H1 (cell line): ENCODE measurements at regions not wholly inside any gene's neighbourhood (a gene's known extent, or its start where the extent isn't known, plus 50 kb on each side); places are given as distances from the start of the nearest gene placed in this dataset.

Experiments used
- CTCF ChIA-PET: fragments of 300-600 bp; sonication (Branson Sonifier 250); formaldehyde crosslinking; loops from one replicate; lab custom pipeline; 2021; ENCODE audit not compliant: partially characterized antibody; lab: Charles Lee
- POLR2A ChIA-PET: fragments of 300-600 bp; sonication (Branson Sonifier 250); formaldehyde crosslinking; loops from one replicate; lab custom pipeline; 2021; ENCODE audit warnings: inconsistent platforms; ENCODE audit not compliant: partially characterized antibody; lab: Charles Lee
- DNase-seq, 2 experiments: peaks; one replicate each; pipeline versions ENCODE4 v3.0.0 to v3.0.0-alpha.2; 2010 to 2022; ENCODE audit warnings: low spot score in 2 of 2, low read depth in 1 of 2, mixed read lengths in 1 of 2
- FAIRE-seq: peaks from 2 replicates; lab custom pipeline; 2011; peaks lifted over from hg19 to GRCh38; lab: Jason Lieb, UNC
- H2AFZ ChIP-seq: 2 replicates; pipeline ENCODE4 v1.8.1; 2012; ENCODE audit warnings: low read length, inconsistent platforms
- H2AK5ac ChIP-seq: 2 replicates; pipeline ENCODE4 v1.6.1; 2013; ENCODE audit warnings: low read depth, low read length
- H2BK120ac ChIP-seq: replicated peaks from 2 replicates; pipeline ENCODE3; 2013; ENCODE audit warnings: low read depth, low read length, inconsistent platforms
- H2BK12ac ChIP-seq: 2 replicates; pipeline ENCODE4 v1.6.1; 2013; ENCODE audit warnings: low read depth, low read length
- H2BK15ac ChIP-seq: 2 replicates; pipeline ENCODE4 v1.6.1; 2013; ENCODE audit warnings: low read length
- H2BK20ac ChIP-seq: 2 replicates; pipeline ENCODE4 v1.6.1; 2013; ENCODE audit warnings: low read length
- H2BK5ac ChIP-seq: 2 replicates; pipeline ENCODE4 v1.6.1; 2013; ENCODE audit warnings: low read depth, low read length
- H3K14ac ChIP-seq: 2 replicates; pipeline ENCODE4 v1.6.1; 2013; ENCODE audit warnings: inconsistent platforms; ENCODE audit not compliant: insufficient read length
- H3K18ac ChIP-seq: 2 replicates; pipeline ENCODE4 v1.6.1; 2013; ENCODE audit warnings: low read length; ENCODE audit errors: extremely low read depth
- H3K23ac ChIP-seq: 2 replicates; pipeline ENCODE4 v1.6.1; 2013; ENCODE audit warnings: inconsistent platforms; ENCODE audit not compliant: insufficient read length
- H3K23me2 ChIP-seq: 2 replicates; pipeline ENCODE4 v1.6.1; 2013; ENCODE audit warnings: low read depth, low read length
- H3K27ac ChIP-seq: 2 replicates; pipeline ENCODE4 v1.6.1; 2011; ENCODE audit warnings: low read depth, low read length, inconsistent platforms
- H3K27me3 ChIP-seq, 4 experiments: replicated peaks in 1 of 4; 1 replicate in 1 of 4; 2 replicates in 3 of 4; pipeline versions ENCODE4 v1.6.1 to v1.8.1; 2011 to 2013; ENCODE audit warnings: low read length in 3 of 4, mild to moderate bottlenecking in 3 of 4, inconsistent platforms in 2 of 4, mixed read lengths in 2 of 4, moderate library complexity in 1 of 4; ENCODE audit not compliant: control insufficient read depth in 3 of 4, insufficient read depth in 3 of 4; ENCODE audit errors: extremely low read depth in 1 of 4
- H3K36me3 ChIP-seq, 4 experiments: 2 replicates each; pipeline versions ENCODE4 v1.6.1 to v1.8.1; 2011 to 2013; ENCODE audit warnings: mild to moderate bottlenecking in 4 of 4, low read length in 3 of 4, moderate library complexity in 2 of 4, control low read depth in 1 of 4, inconsistent platforms in 1 of 4; ENCODE audit not compliant: insufficient read depth in 4 of 4, control insufficient read depth in 2 of 4
- H3K4ac ChIP-seq: replicated peaks from 2 replicates; pipeline ENCODE3; 2013; ENCODE audit warnings: low read length, low read depth, mixed read lengths, inconsistent platforms; ENCODE audit not compliant: insufficient read length
- H3K4me1 ChIP-seq, 4 experiments: replicated peaks in 1 of 4; 1 replicate in 1 of 4; 2 replicates in 3 of 4; pipeline versions ENCODE4 v1.6.1 to v1.8.1; 2011 to 2013; ENCODE audit warnings: low read length in 3 of 4, inconsistent platforms in 2 of 4, mixed read lengths in 1 of 4; ENCODE audit not compliant: insufficient read depth in 4 of 4, control insufficient read depth in 3 of 4
- H3K4me2 ChIP-seq, 2 experiments: 2 replicates each; pipeline versions ENCODE4 v1.6.1 to v1.8.1; 2011 to 2013; ENCODE audit warnings: low read depth in 2 of 2, low read length in 2 of 2, control low read depth in 1 of 2, inconsistent platforms in 1 of 2, mild to moderate bottlenecking in 1 of 2; ENCODE audit not compliant: insufficient read depth in 1 of 2
- H3K4me3 ChIP-seq, 4 experiments: fragments of 200-600, 300-600 bp in 1 of 4; sonication (generic), shearing (Covaris generic), sonication (Bioruptor Twin) in 1 of 4; 2 replicates each; pipeline versions ENCODE4 v1.5.1 to v1.8.1; 2011 to 2016; ENCODE audit warnings: low read length in 4 of 4, low read depth in 3 of 4, control low read depth in 2 of 4, inconsistent platforms in 2 of 4, mild to moderate bottlenecking in 2 of 4, mixed read lengths in 1 of 4, moderate library complexity in 1 of 4; ENCODE audit not compliant: insufficient read depth in 2 of 4; ENCODE audit errors: extremely low read depth in 1 of 4
- H3K56ac ChIP-seq: replicated peaks from 2 replicates; pipeline ENCODE3; 2013; ENCODE audit warnings: low read depth, mild to moderate bottlenecking, mixed read lengths, low read length, inconsistent platforms; ENCODE audit not compliant: insufficient read length
- H3K79me1 ChIP-seq: 2 replicates; pipeline ENCODE4 v1.6.1; 2013; ENCODE audit warnings: low read depth, low read length, control low read depth
- H3K79me2 ChIP-seq, 2 experiments: 2 replicates each; pipeline versions ENCODE4 v1.6.1 to v1.8.1; 2012 to 2013; ENCODE audit warnings: low read length in 2 of 2, mild to moderate bottlenecking in 2 of 2, inconsistent platforms in 1 of 2; ENCODE audit not compliant: insufficient read depth in 2 of 2, control insufficient read depth in 1 of 2
- H3K9ac ChIP-seq, 4 experiments: replicated peaks in 1 of 4; 1 replicate in 1 of 4; 2 replicates in 3 of 4; pipeline versions ENCODE4 v1.6.1 to v1.8.1; 2011 to 2013; ENCODE audit warnings: low read depth in 3 of 4, low read length in 3 of 4, control low read depth in 2 of 4, mild to moderate bottlenecking in 2 of 4, moderate library complexity in 2 of 4, inconsistent platforms in 1 of 4; ENCODE audit errors: extremely low read depth in 1 of 4
- H3K9me3 ChIP-seq, 2 experiments: 2 replicates each; pipeline versions ENCODE4 v1.6.1 to v1.8.1; 2012 to 2013; ENCODE audit warnings: mild to moderate bottlenecking in 2 of 2, moderate library complexity in 2 of 2, control low read depth in 1 of 2, inconsistent platforms in 1 of 2, low read depth in 1 of 2, low read length in 1 of 2, mixed read lengths in 1 of 2; ENCODE audit not compliant: insufficient read depth in 2 of 2
- H4K20me1 ChIP-seq, 2 experiments: replicated peaks in 1 of 2; 2 replicates each; pipeline versions ENCODE3 to v1.8.1; 2011 to 2013; ENCODE audit warnings: inconsistent platforms in 2 of 2, low read length in 2 of 2, mild to moderate bottlenecking in 1 of 2; ENCODE audit not compliant: insufficient read depth in 2 of 2, control insufficient read depth in 1 of 2
- H4K5ac ChIP-seq: 2 replicates; pipeline ENCODE4 v1.6.1; 2013; ENCODE audit warnings: low read length, low read depth, mixed read lengths, inconsistent platforms; ENCODE audit not compliant: insufficient read length
- H4K8ac ChIP-seq: 2 replicates; pipeline ENCODE4 v1.8.0; 2013; ENCODE audit warnings: mild to moderate bottlenecking, moderate library complexity, low read length, inconsistent platforms; ENCODE audit not compliant: insufficient read depth; ENCODE audit errors: extremely low read depth
- H4K91ac ChIP-seq: replicated peaks from 2 replicates; pipeline ENCODE3; 2013; ENCODE audit warnings: low read length, mixed read lengths, inconsistent platforms; ENCODE audit not compliant: insufficient read length
- CHD1 ChIP-seq: IDR thresholded peaks from 2 replicates; pipeline ENCODE4 v1.6.1; 2012; ENCODE audit warnings: low read depth, low read length, improper control_type of control experiment
- E2F6 ChIP-seq: IDR thresholded peaks from 2 replicates; pipeline ENCODE4 v1.6.1; 2012; ENCODE audit warnings: inconsistent platforms
- MAX ChIP-seq: IDR thresholded peaks from 2 replicates; pipeline ENCODE4 v1.6.1; 2012; ENCODE audit warnings: inconsistent platforms
- NANOG ChIP-seq: IDR thresholded peaks from 2 replicates; pipeline ENCODE4 v1.6.1; 2011; ENCODE audit warnings: low read length, low read depth, mild to moderate bottlenecking, inconsistent platforms; ENCODE audit not compliant: insufficient read depth, poor library complexity, severe bottlenecking
- POLR2AphosphoS5 ChIP-seq: IDR thresholded peaks from 2 replicates; pipeline ENCODE4 v1.6.1; 2011; ENCODE audit warnings: low read depth, low read length
- RFX5 ChIP-seq: IDR thresholded peaks from 2 replicates; pipeline ENCODE4 v1.6.1; 2011; ENCODE audit warnings: low read depth, low read length, improper control_type of control experiment, borderline replicate concordance
- RNF2 ChIP-seq: fragments of 200-900, 300-1000 bp; sonication (generic); IDR thresholded peaks from 2 replicates; pipeline ENCODE4 v1.7.1; 2016; ENCODE audit warnings: borderline replicate concordance, low read depth, mild to moderate bottlenecking, antibody characterized with exemption, low read length; ENCODE audit not compliant: poor library complexity, severe bottlenecking; ENCODE audit errors: missing control alignments
- SP2 ChIP-seq: IDR thresholded peaks from 2 replicates; pipeline ENCODE4 v1.6.1; 2012; ENCODE audit warnings: mild to moderate bottlenecking, low read length, inconsistent platforms
- WGBS, 2 experiments: shearing (Covaris generic) in 1 of 2; methylation state at CpG; one replicate each; pipeline versions ENCODE4 v1.1.6 to v1.1.7; 2013 to 2015; ENCODE audit warnings: low lambda C conversion rate in 2 of 2, mixed read lengths in 2 of 2, inconsistent platforms in 1 of 2, low coverage in 1 of 2, missing lambda C conversion rate in 1 of 2; ENCODE audit not compliant: insufficient replicate concordance in 2 of 2, insufficient coverage in 1 of 2, insufficient read length in 1 of 2; ENCODE audit errors: extremely low coverage in 1 of 2, missing lambda C conversion rate in 1 of 2; 5-methylcytosine and 5-hydroxymethylcytosine counted together

DNA sequence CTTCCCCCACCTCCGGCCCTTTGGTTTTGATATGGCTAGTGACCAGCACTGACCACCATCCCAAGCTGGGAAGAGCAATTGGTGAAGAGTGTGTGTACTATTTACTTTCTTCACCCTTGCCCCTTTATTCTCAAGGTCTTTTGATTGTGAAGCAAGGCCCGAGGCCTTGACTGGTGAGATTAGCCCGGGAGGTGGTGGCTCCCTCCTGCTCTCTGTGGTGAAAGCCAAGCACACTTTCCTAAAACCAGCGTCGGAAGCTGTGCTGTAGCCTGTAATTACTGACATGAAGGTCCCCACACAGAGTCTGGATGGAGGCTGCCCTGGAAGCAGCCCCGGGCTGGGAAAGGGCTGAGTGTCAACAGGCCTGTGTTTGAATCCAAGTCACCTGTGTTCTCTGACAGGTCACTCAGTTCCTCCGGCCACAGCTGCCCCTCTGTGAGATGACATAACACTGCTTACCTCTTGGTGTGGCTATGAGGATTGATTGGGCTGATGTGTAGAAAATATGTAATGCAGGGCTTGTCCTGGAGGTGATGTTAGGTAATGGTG, 60.5 kb upstream of the PRR23C start:
- Histone ChIP-seq H3K23ac (no peak overlapping the region), H3K4me3 (no peak overlapping the region), H3K36me3 (no peaks in the 10 kb centered on the region), H2AK5ac (no peak overlapping the region), H3K4me2 (no peak overlapping the region), H3K79me2 (no peaks in the 10 kb centered on the region), H4K20me1 (no peaks in the 10 kb centered on the region), H4K91ac (no peak overlapping the region), H2BK12ac (no peak overlapping the region), H4K8ac (no peak overlapping the region), H3K79me1 (no peaks in the 10 kb centered on the region), H3K27me3 (no peaks in the 10 kb centered on the region; a peak in 1 of 7 replicates), H3K4ac (no peak overlapping the region), H2BK5ac (no peak overlapping the region), H2BK20ac (no peak overlapping the region), H3K9ac (no peak overlapping the region), H4K5ac (no peak overlapping the region), H3K14ac (no peak overlapping the region), H2BK120ac (no peak overlapping the region), H3K23me2 (no peaks in the 10 kb centered on the region), H3K4me1 (peaks cover 0 to 2% (median 0%) of the 10 kb centered on the region in 4 experiments; a peak in 1 of 7 replicates), H3K56ac (no peak overlapping the region), H2BK15ac (no peak overlapping the region), H3K27ac (no peak overlapping the region), H3K9me3 (no peaks in the 10 kb centered on the region), H3K18ac (no peak overlapping the region), H2AFZ (no peak overlapping the region)
- 81% methylated on average over 7 of the region's 7 CpGs; no CpG with 5 or more reads in 1 of the 2 experiments for WGBS, 2 experiments
- CTCF ChIA-PET: interaction anchor here (0.6 to 1.5 kb wide), 3 partner anchors 8 to 254 kb away, joined by 3 to 5 read pairs (median 3); no protein-coding TSS in a partner anchor
- TF ChIP-seq RNF2: no peak
- no peak for TF ChIP-seq POLR2AphosphoS5
- TF ChIP-seq MAX: no peak
- TF ChIP-seq RFX5: no peak
- no peak for TF ChIP-seq NANOG
- no peak for TF ChIP-seq E2F6
- no peak for TF ChIP-seq CHD1
- TF ChIP-seq SP2: no peak
- DNase-seq (no peak), FAIRE-seq (no peak)
- POLR2A ChIA-PET: no interaction called here
